ENCODE measurements at regions not wholly inside any gene's neighbourhood (a gene's known extent, or its start where the extent isn't known, plus 50 kb on each side); places are given as distances from the start of the nearest gene placed in this dataset.

- intact Hi-C loops (cut with DNase I) = no loop called here
- H3K27me3 ChIP-seq = no peaks in the 10 kb centered on the region
- no peaks in the 10 kb centered on the region for H3K36me3 ChIP-seq (replicated peaks in 1 of 2)
- no peak for DNase-seq
- WGBS, 4 donors = 43 to 64% (median 48%) methylated on average over 1 of the region's 1 CpG
- H3K4me3 ChIP-seq = no peak overlapping the region
- H3K4me1 ChIP-seq (replicated peaks in 1 of 2) = no peaks in the 10 kb centered on the region
- no peak overlapping the region for H3K27ac ChIP-seq
- H3K9me3 ChIP-seq (replicated peaks in 1 of 3) = peaks cover 0 to 3% (median 0%) of the 10 kb centered on the region in 3 donors
- TF ChIP-seq CTCF (IDR thresholded peaks at IDR 0.05) (no peak), POLR2A (IDR thresholded peaks at IDR 0.05) (no peak)
These were observed 595.4 kb downstream of the SLC16A7 start for GRCh38 chr12:60191271-60191670.

- Histone ChIP-seq H3K27me3 (no peaks in the 10 kb centered on the region), H3K9me3 (replicated peaks in 1 of 3) (peaks cover 0 to 3% (median 0%) of the 10 kb centered on the region in 3 donors), H3K27ac (no peak overlapping the region), H3K36me3 (replicated peaks in 1 of 2) (no peaks in the 10 kb centered on the region), H3K4me3 (no peak overlapping the region), H3K4me1 (replicated peaks in 1 of 2) (no peaks in the 10 kb centered on the region)
- intact Hi-C loops (cut with DNase I) = no loop called here
- TF ChIP-seq POLR2A (IDR thresholded peaks at IDR 0.05) = no peak
- TF ChIP-seq CTCF (IDR thresholded peaks at IDR 0.05) = no peak
- no peak for DNase-seq
These were observed 596.0 kb downstream of the SLC16A7 start for GRCh38 chr12:60191676-60192359.

- H3K27ac ChIP-seq = no peak overlapping the region
- DNase-seq = no peak
- no peaks in the 10 kb centered on the region for H3K4me1 ChIP-seq (replicated peaks in 1 of 2)
- intact Hi-C loops (cut with DNase I) = no loop called here
- H3K36me3 ChIP-seq (replicated peaks in 1 of 2) = no peaks in the 10 kb centered on the region
- H3K9me3 ChIP-seq (replicated peaks in 1 of 3) = no peaks in the 10 kb centered on the region
- H3K27me3 ChIP-seq = no peaks in the 10 kb centered on the region
- TF ChIP-seq CTCF (IDR thresholded peaks at IDR 0.05) (no peak), POLR2A (IDR thresholded peaks at IDR 0.05) (no peak)
- H3K4me3 ChIP-seq = no peak overlapping the region
These were observed 598.8 kb downstream of the SLC16A7 start for GRCh38 chr12:60194678-60195077.

- no peak for TF ChIP-seq CTCF (IDR thresholded peaks at IDR 0.05)
- TF ChIP-seq POLR2A (IDR thresholded peaks at IDR 0.05) = no peak
- 84 to 100% (median 93%) methylated on average over 1 of the region's 1 CpG for WGBS, 4 donors
- no peaks in the 10 kb centered on the region for H3K4me1 ChIP-seq (replicated peaks in 1 of 2)
- H3K36me3 ChIP-seq (replicated peaks in 1 of 2) = no peaks in the 10 kb centered on the region
- no peaks in the 10 kb centered on the region for H3K9me3 ChIP-seq (replicated peaks in 1 of 3)
- intact Hi-C loops (cut with DNase I) = no loop called here
- no peaks in the 10 kb centered on the region for H3K27me3 ChIP-seq
- H3K27ac ChIP-seq = no peak overlapping the region
- no peak overlapping the region for H3K4me3 ChIP-seq
- no peak for DNase-seq
These were observed 599.7 kb downstream of the SLC16A7 start for GRCh38 chr12:60195483-60195882.

Data from adrenal gland (tissue), 9 donors.